HG03135 (cell line): ENCODE measurements at regions not wholly inside any gene's neighbourhood (a gene's known extent, or its start where the extent isn't known, plus 50 kb on each side); places are given as distances from the start of the nearest gene placed in this dataset.
A peak's percentile ranks its signal among the peaks of the same experiment; 100 is the strongest.
"Not testable (repeated sequence)": the region's sequence is repeated elsewhere in the genome, so short reads cannot be mapped to it uniquely, and the experiment has no call there.

ENCODE experiments used
- ATAC-seq: cut with Tn5 transposase; IDR thresholded peaks from one replicate; pipeline ENCODE4 v1.9.1; 2021; ENCODE audit warnings: mild to moderate bottlenecking, moderate library complexity; ENCODE audit not compliant: unreplicated experiment

GRCh38 chr5:144048259-144048856 lies 122.1 kb downstream of the YIPF5 start:
- ATAC-seq, result no peak

- ATAC-seq, result not testable (repeated sequence)
These were observed 115.1 kb downstream of the YIPF5 start for GRCh38 chr5:144055391-144055790.

GRCh38 chr5:144060091-144060490 lies 110.4 kb downstream of the YIPF5 start:
- ATAC-seq, result not testable (repeated sequence)

- no peak for ATAC-seq
These were observed 109.9 kb downstream of the YIPF5 start for GRCh38 chr5:144060598-144060997.

GRCh38 chr5:144065786-144066185 lies 104.7 kb downstream of the YIPF5 start:
- ATAC-seq, result no peak

- no peak for ATAC-seq
These were observed 97.9 kb downstream of the YIPF5 start for GRCh38 chr5:144072518-144072927.

- ATAC-seq, result no peak
These were observed 93.9 kb downstream of the YIPF5 start for GRCh38 chr5:144076521-144077083.

GRCh38 chr5:144083185-144083584 lies 87.3 kb downstream of the YIPF5 start:
- ATAC-seq, result no peak

- ATAC-seq, result no peak
These were observed 85.5 kb downstream of the YIPF5 start for GRCh38 chr5:144084971-144085370.

- no peak for ATAC-seq
These were observed 85.1 kb downstream of the YIPF5 start for GRCh38 chr5:144085381-144085780.

- no peak for ATAC-seq
These were observed 84.2 kb downstream of the YIPF5 start for GRCh38 chr5:144086295-144086694.

- ATAC-seq, result no peak
These were observed 82.9 kb downstream of the YIPF5 start for GRCh38 chr5:144087576-144087975.

GRCh38 chr5:144088206-144089064 lies 82.0 kb downstream of the YIPF5 start:
- ATAC-seq, result no peak

- ATAC-seq, result peak; percentile 60
These were observed 80.9 kb downstream of the YIPF5 start for GRCh38 chr5:144089401-144090021.

GRCh38 chr5:144092508-144092907 lies 78.0 kb downstream of the YIPF5 start:
- no peak for ATAC-seq

- ATAC-seq, result no peak
These were observed 77.1 kb downstream of the YIPF5 start for GRCh38 chr5:144093400-144093799.

- ATAC-seq, result no peak
These were observed 76.6 kb downstream of the YIPF5 start for GRCh38 chr5:144093868-144094267.

GRCh38 chr5:144100702-144101101 lies 69.8 kb downstream of the YIPF5 start:
- no peak for ATAC-seq

- no peak for ATAC-seq
These were observed 68.8 kb downstream of the YIPF5 start for GRCh38 chr5:144101616-144102015.

GRCh38 chr5:144102361-144102760 lies 68.1 kb downstream of the YIPF5 start:
- ATAC-seq, result no peak

GRCh38 chr5:144102979-144103378 lies 67.5 kb downstream of the YIPF5 start:
- no peak for ATAC-seq
